HG03442 (cell line): ENCODE measurements at regions not wholly inside any gene's neighbourhood (a gene's known extent, or its start where the extent isn't known, plus 50 kb on each side); places are given as distances from the start of the nearest gene placed in this dataset.
A peak's percentile ranks its signal among the peaks of the same experiment; 100 is the strongest.
"Not testable (repeated sequence)": the region's sequence is repeated elsewhere in the genome, so short reads cannot be mapped to it uniquely, and the experiment has no call there.

Experiments
- ATAC-seq: cut with Tn5 transposase; IDR thresholded peaks from one replicate; pipeline ENCODE4 v1.9.1; 2021; ENCODE audit warnings: mild to moderate bottlenecking, moderate library complexity; ENCODE audit not compliant: unreplicated experiment

DNA sequence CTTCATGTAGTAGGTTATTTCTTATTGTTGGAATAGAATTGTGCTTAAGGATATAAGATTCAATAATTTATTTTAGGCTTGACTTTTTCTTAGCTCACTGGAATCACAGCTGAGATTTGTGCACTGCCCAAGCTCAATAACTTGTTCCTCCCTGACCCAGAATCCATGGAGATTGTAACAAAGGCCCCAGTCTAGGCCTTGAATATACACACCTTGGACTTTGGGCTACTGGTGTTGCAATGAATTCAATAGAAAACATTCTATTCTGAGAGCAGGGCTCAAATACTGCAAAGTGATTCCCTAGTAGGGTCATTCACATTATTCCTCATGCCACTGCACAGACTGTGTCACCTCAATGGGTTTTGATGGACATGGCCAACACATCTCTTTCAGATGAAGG lies 352.4 kb downstream of the GALC start:
- no peak for ATAC-seq

DNA sequence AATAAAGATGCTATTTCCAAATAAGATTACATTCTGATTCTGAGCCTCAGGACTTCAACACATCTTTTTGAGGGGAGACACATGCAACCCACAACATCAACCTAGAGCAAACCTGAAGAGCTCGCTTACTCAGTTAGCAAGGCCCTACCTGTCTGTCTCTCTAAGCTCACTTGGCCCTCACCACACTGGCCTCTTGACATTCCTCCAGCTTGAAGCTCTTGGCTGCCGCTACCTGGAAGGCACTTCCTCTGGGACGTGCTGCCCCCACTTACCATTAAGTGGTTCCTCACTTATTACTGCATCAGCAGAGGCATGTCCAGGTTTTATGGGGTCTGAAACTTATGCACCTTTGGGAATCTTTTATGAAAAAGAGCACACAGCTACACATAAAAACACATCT lies 354.8 kb downstream of the GALC start:
- no peak for ATAC-seq

DNA sequence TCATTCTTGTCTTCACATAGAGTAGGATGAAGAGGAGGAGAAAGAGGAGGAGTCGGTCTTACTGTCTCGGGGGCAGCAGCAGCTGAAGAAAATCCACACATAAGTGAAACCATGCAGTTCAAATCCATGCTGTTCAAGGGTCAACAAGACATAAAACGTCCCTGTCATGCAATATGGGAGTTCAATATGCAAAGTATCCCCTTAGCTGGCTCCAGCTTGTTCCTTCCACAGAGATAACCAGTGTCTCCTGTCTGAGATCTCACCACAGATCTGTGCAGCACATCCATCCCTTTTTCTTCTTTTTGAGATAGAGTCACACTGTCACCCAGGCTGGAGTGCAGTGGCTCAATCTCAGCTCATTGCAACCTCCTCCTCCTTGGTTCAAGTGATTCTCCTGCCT lies 357.5 kb downstream of the GALC start:
- ATAC-seq: no peak

DNA sequence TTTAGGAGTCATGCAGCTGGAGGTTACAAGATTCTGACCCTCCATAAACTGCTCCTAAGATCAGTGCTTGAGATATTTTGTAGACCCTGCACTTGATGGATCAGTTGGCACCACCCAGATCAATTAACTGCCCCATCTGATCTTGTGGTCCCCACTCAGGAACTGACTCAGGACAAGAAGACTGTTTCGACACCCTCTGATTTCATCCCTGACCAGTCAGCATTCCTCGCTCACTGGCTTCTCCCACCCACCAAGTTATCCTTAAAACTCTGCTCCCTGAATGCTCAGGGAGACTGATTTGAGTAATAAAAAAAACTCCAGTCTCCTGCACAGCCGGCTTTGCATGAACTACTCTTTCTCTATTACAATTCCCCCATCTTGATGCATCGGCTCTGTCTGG lies 360.2 kb downstream of the GALC start:
- no peak for ATAC-seq

DNA sequence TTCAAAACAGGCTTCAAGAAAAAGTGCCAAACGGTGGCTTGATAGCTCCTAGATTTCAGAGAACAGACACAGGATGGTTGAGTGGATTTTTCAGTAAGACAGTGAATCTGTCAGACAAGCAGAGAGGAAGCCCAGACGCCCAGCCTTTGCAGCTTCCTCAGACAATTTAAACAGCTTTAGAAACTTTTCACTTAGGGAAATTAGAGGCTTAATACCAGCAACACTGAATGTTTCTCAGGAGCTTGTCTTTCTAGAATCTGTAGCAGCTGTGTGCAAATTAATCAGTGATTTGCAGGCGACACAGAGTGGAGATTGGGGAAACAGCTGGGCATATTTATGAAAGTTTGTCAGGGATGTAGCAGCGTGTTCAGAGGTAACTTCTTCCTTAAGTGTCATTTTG lies 362.1 kb downstream of the GALC start:
- ATAC-seq: no peak

DNA sequence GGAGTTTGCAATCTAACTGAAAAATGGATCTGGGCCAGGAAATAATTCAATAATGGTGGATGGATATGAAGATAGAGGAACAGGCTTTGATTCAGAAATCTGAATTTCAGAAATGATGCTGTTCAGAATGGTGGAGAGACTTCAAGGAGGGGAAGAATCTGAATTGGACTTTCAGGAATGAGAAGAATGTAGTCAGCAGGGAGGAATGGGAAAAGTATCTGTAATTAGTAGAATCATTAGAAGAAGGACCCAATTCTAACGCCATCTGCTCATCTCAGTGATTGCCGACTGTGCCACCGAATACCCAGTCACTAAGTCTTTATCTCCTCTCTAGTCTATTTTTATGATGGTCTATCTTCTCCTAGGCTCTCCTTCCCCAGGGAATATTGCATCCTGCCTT lies 363.2 kb downstream of the GALC start:
- no peak for ATAC-seq

DNA sequence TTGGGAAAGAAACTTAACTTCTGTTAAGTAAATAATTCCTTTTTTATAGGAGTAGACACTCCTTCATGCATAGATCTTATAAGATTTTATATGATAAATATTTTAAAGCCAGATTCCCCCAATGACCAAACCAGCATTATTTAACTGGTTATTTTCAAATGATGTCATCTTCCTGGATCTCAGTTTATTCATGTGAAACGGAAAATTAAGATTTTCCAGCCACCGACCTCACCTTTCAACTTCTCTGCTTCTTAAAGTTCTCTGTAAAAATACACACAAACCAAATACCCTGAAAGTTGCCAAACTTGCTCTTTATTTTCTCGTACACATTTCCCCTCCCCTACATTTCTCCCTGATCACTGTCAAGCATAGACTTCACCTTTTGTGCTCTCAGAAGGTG lies 364.2 kb downstream of the GALC start:
- ATAC-seq: no peak

DNA sequence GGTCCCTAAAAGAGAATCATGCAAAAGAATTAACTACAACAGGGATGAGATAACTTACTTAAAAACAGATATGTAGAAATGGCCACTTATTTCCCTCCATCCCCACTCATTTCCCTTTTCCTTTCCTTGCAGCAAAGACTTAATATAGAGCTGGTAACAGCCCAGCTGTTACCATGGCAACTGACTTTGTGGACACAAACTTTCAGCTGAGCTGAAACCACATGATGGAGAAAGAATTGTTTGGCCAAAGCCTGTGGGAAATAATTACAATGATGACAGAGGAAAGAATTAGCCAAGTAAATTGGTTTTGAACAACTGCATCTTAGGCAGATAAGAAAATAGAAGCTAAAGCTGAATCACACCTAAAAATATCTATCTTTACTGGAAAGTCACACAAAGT lies 364.9 kb downstream of the GALC start:
- no peak for ATAC-seq

DNA sequence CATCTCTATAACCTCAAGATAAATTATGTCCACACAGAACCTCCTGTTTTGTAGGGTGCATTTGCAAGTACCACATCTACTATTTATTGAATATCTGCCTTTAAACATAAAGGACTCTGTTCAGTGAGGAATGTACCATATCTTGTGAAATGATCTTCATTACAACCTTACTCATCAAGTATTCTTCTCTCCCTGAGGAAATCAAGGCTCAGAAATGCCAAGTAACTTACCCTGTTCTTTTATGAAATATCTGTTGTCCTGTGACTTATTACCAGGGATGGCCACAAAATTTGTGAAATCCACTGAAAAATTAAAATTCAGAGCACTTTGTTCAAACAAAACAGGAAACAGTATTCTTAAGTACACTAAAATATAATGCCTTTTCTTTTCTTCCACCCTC lies 366.7 kb downstream of the GALC start:
- ATAC-seq: no peak

DNA sequence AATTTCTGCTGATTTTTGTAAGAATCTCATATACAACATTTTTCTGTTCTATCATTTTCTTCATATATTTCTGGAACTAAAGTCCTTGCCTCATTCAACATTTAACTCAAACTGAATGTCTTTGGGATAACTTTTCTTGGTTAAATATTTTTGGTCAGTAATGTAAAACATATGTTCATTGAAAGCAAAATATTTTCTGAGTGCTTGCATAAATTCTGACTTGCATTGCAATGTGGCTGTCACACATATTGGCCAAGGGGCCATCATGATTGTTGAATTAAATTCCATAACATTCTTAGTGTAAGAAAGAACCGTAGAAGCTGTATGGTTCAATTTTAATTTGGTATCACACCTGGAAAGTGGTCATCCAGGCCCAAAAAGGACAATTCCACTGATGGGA lies 369.4 kb downstream of the GALC start:
- no peak for ATAC-seq

DNA sequence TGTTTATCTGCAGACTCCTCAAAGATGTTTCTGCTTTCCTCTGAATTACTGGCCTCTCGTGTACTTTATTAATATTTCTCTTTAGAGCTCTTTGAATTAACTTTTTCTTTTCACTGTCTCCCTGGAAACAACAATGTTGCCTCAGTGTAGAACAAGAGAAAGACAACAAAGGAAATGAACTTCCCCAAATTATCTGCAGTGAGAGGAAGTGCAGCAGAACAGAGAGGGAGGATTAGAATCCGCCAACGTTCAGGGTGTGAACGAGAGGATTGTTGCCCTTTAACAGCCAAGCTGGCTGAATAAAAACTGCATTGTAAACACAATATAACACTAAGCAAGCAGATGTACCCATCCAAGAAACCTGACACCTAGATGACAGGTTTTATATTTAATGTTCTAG lies 375.9 kb downstream of the GALC start:
- no peak for ATAC-seq

DNA sequence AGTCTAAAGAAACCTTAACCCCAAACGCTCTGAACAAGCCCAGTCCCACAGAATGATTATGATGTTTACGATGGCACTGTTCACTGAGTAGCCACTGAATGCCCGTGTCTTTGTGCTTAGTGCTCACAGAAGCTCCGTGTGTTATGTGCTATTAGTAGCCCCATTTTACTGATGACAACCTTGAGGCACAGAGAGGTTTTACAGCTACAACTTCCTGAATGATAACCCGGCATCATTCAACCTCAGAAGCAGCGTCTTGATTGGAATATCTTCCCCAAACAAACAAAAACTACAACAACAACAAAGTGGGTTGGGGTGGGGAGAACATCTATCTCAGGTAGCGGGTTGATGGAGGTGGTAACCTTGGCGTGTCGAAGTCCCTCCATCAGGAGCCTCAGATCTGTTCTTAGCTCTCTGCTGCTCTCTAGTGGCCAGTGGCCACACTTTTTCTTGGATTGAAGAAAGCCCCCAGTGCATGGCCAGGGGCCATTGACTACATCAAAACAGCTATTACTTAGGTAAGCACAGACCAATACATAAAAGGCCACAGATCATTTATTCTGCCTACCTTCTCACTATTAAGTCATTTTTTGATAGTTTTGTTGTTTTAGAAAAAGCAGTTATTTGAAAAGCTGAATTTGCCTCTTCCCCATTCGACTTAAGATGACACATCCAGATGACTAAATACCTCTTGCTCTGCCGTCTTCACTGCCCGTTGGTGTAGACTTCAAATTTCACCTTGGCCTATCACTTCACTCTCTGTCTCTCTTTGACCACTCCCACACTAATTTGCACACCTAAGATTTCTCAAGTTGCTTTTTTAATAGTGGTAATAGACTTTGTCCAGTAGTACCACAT lies 376.9 kb downstream of the GALC start:
- ATAC-seq: peak; percentile 93

DNA sequence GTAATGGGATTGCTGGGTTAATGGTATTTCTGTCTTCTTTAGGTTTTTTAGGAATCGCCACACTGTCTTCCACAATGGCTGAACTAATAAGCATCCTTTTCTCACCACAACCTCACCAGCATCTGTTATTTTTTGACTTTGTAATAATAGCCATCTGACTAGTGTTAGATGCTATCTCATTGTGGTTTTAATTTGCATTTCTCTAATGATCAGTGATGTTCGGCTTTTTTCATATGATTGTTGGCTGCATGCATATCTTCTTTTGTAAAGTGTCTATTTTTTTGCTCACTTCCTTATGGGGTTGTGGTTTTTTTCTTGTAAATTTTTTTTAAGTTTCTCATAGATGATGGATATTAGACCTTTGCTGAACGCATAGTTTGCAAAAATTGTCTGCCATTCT lies 377.9 kb downstream of the GALC start:
- ATAC-seq: no peak

DNA sequence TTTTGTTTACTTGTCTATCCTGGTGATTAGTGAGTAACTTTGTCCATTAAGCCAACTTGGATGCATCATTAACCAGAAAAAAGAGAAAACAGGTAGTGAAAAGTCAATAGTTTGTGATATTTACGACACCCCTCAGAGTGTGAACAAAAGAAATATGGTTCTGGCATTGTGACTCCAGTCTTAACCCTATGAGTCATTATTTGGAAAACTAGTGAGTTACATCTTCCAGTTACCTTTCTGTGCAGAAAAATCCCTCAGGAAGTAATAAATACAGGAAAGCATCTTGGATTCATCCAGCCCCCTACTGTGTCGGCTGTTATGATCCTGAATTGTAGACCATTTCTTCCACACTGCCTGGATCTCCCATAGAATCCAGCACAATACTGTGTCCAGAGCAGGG lies 379.1 kb downstream of the GALC start:
- no peak for ATAC-seq

DNA sequence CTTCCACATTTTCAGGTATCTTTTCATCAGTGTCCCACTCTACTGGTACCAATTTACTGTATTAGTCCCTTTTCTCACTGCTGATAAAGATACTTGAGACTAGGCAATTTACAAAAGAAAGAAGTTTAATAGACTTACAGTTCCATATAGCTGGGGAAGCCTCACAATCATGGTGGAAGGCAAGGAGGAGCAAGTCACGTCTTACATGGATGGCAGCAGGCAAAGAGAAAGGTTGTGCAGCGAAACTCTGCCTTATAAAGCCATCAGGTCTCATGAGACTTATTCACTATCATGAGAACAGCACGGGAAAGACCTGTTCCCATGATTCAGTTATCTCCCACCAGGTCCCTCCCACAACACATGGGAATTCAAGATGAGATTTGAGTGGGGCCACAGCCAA lies 385.9 kb downstream of the GALC start:
- ATAC-seq: not testable (repeated sequence)

DNA sequence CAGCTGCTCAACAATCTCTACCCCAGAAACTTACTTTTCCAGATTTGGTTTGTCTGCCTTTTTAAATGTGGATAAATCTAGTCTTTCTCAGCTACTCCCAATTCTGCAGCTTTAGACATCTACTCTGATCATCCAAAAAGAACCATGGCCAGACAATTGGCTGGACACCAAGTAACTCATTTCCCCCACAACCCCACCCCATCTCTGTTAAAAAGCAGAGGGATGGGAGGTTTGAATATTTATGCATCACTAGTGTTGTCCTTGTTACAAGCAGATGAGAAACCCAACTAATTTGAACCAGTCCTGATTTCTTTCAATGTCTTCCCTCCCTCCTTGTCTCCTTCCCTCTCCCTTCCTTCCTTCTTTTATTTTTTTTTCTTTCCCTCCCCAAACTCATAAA lies 391.9 kb downstream of the GALC start:
- no peak for ATAC-seq

DNA sequence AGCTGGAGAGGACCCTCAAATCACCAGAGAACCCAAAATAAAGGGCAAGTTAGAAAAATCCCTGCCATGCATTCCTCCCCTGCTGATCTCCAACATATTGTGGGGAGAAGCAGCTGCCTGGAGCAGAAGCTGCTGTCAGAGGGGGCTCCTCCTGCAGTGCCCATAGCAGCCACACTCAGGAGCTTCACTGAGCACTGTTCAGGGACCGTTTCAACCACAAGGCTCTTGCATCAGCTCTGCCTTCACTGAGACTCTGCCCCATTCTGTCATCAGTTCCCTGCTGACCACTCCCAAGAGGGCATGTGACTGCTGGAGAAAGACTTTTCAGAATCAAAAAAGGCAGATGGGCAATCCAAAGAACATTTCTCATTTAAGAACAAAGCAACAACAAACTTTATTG lies 392.7 kb downstream of the GALC start:
- no peak for ATAC-seq

DNA sequence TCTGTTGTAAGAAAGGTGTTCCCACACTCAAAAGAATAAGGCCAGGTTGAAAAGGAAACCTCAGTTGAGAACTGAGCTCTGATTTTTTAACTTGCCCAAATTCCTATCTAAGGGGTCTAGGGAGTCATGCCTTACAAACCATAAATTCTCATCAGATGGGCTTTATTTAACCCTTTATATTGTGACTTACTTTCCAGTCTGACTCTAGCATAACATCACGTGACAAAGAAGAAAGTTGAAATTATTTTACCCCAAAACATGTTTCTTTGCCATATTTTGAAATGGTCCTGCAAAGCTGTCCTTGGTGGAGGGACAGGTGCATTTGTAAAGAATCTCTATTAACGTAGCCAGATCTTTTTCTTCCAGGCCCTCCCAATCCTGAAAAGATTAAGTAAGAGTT lies 411.7 kb downstream of the GALC start:
- no peak for ATAC-seq

DNA sequence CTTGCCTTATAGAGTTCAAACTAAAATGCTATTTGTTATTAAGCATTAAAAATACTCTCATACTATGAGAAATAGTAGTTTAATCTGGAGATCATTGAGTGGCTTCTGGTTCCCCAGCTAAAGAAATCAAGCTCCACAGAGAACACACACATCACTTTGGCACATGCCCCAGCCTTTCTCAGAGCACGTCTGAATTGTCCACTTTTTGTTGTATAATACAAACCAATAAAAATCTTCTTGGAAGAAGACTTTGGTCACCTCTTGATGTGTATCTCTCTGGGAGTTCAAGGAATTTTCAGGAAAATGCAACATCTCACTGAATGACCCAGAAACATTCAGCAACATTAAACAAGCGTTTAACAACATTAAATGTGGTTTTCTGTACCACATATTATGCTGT lies 413.9 kb downstream of the GALC start:
- no peak for ATAC-seq

DNA sequence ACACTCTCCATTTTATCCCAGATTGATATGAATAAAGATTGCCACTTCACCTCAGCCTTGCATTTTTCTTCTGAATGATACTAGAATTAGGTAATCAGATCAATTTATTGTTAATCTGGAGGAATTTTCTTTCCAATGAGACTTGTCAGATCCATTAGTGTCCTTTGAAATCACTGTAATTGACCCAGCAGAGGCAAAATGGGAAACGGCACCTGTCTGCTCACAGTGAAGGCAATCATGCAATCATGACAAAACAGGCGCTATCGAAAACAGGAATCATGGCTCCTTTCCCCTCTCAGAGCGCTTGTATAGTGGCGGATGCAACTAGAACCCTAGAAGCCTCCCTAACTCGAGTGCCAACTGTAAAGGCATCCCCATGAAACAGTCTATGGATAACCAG lies 417.6 kb downstream of the GALC start:
- no peak for ATAC-seq

DNA sequence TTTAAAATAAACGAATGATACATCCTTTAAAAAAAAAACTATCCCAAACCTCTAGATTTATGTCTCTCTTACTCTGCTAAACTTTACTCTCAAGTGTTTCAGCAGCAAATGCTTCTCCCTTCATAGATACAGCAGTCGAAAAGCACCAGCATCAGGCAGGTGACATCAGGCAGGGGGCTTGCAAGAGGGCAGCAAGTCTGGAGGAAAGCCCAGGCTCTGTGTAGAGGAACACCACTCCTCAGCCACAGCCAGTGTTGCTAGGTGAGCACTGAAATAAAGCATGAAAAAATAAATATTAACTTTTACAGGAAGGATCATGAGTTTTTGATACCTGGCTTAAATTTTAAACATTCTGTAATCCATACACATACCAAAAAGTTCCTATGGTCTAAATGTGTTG lies 419.4 kb downstream of the GALC start:
- ATAC-seq: no peak

DNA sequence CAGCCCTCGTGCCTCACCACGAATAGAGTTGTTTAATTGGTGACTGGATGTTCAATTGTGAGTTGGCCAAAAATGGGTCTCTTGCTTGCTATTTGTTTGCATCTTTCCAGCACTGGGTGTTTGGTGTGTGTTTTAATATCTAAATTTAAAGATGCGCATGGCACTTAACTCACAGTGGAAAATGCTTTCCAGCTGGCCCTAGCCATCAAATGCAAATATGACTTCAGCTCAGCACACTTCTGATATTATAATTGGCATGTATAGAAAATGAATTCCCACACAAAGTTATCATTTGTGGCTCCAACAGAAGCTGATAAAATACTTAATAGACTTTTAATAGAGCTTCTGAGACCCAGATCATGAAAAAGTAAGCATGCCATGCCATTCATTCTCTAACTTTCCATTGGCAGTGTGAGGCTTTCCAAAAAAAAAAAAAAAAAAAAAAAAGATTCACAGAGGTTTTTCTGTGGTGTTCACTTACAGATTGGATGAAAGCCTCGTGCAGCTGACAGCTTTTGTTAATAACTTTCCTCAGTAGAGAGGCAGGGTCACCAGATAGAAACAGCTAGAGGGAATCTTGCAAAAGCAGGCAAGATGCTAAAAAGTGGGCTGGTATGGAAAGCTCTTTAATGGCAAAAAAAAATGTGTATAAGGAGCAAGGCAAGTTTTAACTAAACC lies 425.2 kb downstream of the GALC start:
- ATAC-seq: no peak

DNA sequence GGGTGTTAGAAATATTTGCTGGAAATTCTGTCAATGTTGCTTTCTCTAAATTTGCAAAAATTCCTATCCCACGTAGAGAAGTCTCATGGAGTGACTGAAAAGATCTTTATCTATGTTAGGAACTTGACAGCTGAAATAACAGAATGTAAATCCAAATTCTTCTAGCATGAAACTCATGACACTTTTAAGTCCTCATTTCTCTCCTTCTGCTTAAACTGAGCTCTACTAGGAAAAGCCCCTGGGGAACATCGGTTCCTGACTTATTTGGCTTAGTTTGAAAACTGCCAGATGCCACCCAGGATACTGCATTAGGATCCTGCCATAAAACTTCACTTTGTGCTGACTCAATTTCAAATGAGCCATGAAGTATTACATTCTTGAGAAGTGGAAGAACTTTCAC lies 426.0 kb downstream of the GALC start:
- ATAC-seq: no peak
